NCI-H524 (cell line): ENCODE measurements at regions not wholly inside any gene's neighbourhood (a gene's known extent, or its start where the extent isn't known, plus 50 kb on each side); places are given as distances from the start of the nearest gene placed in this dataset.
"Not testable (repeated sequence)": the region's sequence is repeated elsewhere in the genome, so short reads cannot be mapped to it uniquely, and the experiment has no call there.

ENCODE experiments used
- DNase-seq, 2 experiments: peaks; one replicate each; lab custom pipeline; 2025; lab: John Stamatoyannopoulos, UW

GRCh38 chr7:65744406-65744805 is 128.5 kb upstream of the VKORC1L1 start:
- DNase-seq = no peak

DNA sequence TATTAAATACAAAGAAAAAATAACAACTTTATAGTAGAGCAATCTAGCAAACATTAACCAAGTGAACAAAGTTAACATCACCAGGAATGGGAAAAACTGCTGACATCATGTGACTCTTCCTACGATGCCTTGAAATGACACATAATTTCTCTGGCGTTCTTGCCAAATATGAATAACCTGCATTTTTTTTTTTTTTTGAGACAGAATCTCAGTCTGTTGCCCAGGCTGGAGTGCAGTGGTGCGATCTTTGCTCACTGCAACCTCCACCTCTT is 126.5 kb upstream of the VKORC1L1 start:
- DNase-seq = no peak

DNA sequence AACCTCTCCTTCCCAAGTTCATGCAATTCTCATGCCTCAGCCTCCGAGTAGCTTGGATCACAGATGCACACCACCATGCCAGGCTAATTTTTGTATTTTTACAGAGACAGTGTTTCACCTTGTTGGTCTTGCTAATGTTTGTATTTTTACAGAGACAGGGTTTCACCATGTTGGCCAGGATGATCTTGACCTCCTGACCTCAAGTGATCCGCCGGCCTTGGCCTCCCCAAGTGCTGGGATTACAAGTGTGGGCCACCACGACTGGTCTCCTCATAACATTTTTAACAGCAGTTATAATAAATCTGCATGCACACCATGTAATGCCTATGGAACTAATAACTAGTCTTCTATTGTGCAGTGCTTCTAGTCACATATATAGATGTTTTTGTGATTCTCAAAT is 123.8 kb upstream of the VKORC1L1 start:
- DNase-seq = no peak

- no peak for DNase-seq
Measured at GRCh38 chr7:65749518-65749917, 123.4 kb upstream of the VKORC1L1 start.

DNA sequence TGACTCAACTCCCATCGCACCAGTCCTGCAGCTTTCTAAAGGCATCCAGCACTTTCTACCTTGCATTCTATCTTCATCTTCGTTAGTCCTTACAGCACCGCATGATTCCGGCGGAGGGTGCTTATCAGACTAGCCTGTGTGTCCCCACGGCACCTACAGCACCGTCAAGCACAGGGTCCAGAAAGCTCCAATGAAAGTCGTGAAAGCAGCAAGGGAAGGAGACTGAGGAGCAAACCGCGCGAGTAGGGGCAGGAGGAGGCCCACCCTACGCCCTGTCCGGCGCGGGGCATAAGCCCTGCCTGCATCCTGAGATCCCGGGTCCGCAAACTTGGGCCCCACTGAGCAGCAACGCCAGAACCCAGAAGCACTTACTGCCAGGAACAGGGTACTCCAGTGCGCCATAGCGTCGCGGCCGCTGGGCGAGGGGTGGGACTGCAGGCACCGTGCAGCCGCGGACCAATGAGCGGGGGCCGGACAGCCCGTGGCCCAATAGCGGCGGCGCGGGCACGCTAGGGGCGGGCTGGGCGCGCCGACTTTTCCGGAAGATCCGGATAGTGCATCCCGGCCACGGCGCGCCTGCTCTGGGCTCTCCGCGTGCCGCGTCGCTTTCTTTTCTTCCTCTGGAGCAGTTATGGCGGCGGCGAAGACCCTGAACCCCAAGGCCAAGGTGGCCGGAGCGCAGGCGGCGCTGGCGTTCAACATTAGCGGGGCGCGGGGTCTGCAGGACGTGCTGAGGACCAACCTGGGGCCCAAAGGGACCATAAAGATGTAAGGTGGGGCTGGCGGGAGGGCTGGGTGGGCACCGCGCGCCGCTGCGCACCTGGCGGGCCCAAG is 122.1 kb upstream of the VKORC1L1 start:
- DNase-seq = peak; percentile 62 to 83

GRCh38 chr7:65754070-65754469 is 118.8 kb upstream of the VKORC1L1 start:
- not testable (repeated sequence) for DNase-seq

- DNase-seq = not testable (repeated sequence)
Measured at GRCh38 chr7:65758991-65759390, 113.9 kb upstream of the VKORC1L1 start.

GRCh38 chr7:65762712-65763111 is 110.2 kb upstream of the VKORC1L1 start:
- DNase-seq = not testable (repeated sequence)

GRCh38 chr7:65763114-65763513 is 109.8 kb upstream of the VKORC1L1 start:
- not testable (repeated sequence) for DNase-seq

DNA sequence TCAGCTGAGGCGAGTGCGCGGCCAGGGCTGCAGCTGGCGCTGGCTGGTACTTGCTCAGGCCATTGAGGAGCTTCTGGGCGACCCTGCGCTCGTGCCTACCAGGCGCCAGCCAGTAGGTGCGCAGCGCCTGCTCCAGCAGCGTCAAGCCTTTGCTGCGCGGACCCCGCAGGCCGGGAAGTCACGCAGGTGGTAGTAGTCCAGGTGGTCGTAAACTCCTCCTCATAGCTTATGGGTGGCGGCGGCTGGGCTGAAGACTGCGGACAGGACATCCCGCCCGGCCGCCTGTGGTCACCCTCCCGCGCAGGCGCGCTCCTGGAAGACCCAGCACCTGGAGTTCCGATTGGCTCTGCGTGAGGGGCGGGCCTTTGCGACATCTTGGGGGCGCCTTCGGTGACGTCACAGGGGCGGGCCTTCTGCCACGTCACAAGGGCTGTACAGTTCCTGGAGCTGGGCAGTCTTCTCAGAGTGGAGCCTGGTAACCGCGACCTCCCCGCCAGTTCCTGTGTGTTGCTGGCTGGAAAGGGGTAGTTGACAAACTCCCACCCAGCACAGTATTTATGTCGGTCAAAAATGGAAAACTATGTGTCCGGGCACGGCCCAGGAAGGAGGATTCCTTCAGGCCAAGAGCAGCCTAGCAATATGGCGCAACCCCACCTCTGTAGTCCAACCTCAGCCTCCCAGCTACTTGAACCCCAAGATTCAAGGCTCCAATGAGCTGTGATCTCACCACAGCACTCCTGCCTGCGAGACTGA is 102.2 kb upstream of the VKORC1L1 start:
- DNase-seq = peak; percentile 61 to 84

DNA sequence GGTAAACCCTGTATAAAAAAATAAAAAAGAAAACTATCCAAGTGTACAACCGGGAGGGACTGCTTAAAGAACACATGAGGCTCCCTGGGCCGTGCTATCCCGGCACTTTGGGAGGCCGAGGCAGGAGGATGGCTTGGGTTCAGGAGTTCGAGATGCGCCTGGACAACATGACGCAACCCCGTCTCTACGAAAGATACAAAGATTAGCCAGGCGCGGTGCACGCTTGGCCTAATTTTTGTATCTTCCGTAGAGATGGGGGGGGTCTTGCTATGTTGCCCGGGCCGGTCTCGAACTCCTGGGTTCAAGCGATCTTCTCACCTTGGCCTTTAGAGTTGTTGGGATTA is 101.7 kb upstream of the VKORC1L1 start:
- DNase-seq = not testable (repeated sequence)

GRCh38 chr7:65776677-65777076 is 96.2 kb upstream of the VKORC1L1 start:
- not testable (repeated sequence) for DNase-seq

- DNase-seq = not testable (repeated sequence)
Measured at GRCh38 chr7:65789943-65790342, 82.9 kb upstream of the VKORC1L1 start.

DNA sequence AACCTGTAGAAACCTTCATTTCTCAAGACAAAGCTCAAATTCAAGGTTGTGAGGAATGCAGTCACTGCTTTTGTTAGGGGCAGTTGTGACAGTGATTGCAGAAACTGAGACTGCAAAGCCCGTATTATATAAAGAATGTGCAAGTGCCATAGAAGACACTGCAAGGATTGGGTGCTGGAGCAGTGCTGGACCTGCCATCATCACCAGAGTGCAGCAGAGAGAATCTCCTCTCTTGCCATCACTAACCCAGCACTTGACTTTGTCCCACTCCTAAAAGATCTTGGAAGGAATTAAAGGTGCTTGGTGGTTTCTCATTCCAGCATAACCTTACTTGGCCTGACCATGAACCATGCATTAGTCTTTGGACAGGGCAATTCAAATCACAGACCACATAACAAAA is 81.1 kb upstream of the VKORC1L1 start:
- not testable (repeated sequence) for DNase-seq

DNA sequence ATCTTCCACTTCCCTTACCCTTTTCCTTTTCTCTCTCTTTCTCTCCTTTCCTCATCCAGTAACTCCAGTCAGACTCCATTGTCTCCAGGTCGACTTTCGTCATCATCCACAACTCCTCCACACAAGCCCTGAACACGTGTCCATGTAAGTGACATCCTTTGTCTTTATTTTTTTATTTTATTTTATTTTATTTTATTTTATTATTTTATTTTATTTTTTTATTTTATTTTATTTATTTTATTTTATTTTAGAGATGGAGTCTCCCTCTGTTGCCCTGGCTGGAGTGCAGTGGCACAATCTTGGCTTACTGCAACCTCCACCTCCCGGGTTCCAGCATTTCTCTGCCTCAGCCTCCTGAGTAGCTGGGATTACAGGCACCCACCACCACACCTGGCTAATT is 80.1 kb upstream of the VKORC1L1 start:
- DNase-seq = not testable (repeated sequence)

DNA sequence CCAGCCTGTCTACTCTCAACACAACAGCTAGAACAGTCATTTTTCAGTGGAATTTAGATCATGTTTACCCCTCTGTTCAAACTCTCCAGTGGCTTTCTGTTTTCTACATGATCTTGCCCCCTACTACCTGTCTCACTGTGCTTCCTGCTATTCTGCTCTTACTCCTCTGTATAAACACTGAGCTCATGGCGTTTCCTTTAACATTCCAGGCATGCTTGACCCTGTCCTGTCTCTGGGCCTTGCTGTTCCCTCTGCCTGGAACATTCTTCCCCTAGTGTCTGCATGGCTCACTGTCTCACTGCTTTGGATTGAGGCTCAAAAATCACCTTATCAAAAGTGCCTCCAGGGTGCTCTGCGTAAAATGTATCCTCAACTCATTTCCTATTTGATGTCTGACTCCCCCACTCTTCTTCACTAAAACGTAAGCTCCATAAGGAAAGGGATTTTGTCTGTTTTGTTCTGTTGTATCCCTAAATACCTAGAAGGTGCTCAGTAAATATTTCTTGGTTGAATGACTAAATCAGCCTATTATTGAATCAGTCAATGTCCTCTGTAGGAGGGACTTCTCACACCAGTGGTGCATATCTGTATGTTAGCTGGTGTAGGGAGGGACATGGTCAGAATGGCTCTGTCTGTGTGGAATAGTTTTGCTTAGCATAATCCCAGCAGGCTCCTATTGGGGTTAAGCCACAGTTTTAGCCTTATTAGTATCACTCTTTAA is 78.0 kb upstream of the VKORC1L1 start:
- not testable (repeated sequence) for DNase-seq

GRCh38 chr7:65795392-65795716 is 77.5 kb upstream of the VKORC1L1 start:
- DNase-seq = not testable (repeated sequence)

DNA sequence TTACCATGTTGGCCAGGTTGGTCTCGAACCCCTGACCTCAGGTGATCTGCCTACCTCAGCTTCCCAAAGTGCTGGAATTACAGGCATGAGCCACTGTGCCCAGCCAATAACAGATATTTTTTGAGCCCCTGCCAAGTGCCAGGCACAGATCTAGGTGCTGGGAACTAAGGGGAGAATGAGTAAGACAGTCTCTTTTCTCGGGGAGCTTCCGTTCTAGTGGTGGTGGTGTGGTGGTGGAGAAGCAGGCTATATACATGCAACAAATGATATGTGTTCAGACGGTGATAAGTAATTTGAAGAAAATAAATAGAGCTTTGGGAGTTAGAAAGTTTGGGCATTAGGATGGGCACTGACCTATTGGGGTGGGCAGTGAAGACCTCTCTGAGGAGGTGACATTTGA is 76.7 kb upstream of the VKORC1L1 start:
- DNase-seq = no peak

DNA sequence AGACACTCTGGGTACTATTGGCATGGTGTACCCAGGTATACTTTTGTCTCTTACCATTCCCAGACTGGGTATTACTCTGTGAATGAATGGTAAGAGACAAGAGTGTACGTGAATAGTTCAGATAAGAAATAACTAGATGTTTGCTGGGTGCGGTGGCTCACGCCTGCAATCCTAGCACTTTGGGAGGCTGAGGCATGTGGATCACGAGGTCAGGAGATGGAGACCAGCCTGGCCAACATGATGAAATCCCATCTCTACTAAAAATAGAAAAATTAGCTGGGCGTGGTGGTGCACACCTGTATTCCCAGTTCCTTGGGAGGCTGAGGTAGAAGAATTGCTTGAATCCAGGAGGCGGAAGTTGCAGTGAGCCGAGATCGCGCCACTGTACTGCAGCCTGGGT is 75.8 kb upstream of the VKORC1L1 start:
- not testable (repeated sequence) for DNase-seq

- DNase-seq = not testable (repeated sequence)
Measured at GRCh38 chr7:65797566-65797965, 75.3 kb upstream of the VKORC1L1 start.

DNA sequence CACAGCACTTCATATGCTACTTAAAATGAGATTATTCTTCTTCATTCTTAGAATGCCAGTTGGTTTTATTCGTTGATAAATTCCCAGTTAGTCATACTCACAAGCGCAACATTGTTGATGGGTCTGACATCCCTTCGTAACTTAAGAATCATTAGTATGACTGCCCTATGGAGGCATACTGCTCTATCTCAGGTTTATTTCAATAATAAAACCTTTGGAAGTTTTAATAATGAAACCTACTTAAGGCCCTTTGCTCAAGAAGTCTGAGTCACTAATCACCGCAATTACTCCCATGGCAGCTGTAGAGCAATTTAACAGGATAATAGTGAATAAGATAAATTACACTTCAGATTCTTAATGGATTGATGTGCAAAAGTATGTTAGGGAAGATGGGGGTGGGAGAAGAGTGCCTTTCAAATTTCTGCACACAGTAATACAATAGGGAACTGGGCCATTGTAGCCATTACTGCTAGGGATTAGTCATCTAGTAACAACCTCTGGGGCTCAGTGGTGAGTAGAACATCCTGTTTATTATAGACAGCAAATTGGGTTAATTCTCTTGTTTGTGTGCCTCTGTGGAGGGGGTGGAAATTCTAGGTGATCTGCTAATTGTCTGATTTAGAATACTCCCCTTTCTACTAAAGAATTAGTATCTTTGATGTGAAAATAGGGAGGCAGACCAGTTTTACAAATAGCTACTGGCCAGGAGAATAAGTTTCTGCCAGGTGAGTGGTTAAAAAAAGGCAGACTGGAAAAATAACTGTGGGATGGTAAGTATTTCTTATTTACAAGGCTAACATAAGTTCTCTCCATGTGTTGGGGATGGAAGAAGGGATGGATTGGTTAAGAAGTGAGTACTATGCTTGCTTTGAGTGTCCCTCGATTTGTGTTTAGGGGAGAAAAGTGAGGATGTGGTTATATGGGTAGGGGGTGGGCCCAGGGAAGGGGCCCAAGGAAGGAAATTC is 74.5 kb upstream of the VKORC1L1 start:
- DNase-seq = peak; percentile 25 to 33

DNA sequence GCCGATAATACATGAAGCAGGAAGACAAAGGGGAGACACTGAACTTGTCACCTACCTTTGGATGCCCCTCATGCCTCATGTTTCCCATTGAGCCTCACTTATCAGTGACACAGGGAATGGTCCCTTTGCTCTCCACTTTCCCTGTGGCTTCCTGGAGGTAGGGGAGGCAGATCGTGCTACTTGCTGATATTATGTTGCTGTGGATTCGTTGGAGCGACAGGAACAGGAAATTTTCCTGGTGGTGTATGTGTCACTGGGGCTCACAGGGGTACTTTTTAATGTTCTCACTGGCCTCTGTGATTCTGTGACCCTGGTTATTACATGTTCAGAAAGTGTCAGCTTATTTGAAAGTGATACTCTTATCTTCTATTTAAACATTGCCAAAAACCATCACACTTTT is 72.7 kb upstream of the VKORC1L1 start:
- not testable (repeated sequence) for DNase-seq
